Liver (tissue), 8 donors: ENCODE measurements at regions not wholly inside any gene's neighbourhood (a gene's known extent, or its start where the extent isn't known, plus 50 kb on each side); places are given as distances from the start of the nearest gene placed in this dataset.

Source experiments
- DNase-seq: peaks from one replicate; pipeline ENCODE4 v3.0.0-alpha.2; 2017; ENCODE audit warnings: low spot score
- H3K27ac ChIP-seq, 2 donors: one replicate each; pipeline ENCODE4 v1.7.0; 2013; ENCODE audit warnings: inconsistent platforms in 2 of 2, low read length in 2 of 2, control low read depth in 1 of 2, low read depth in 1 of 2, mild to moderate bottlenecking in 1 of 2
- H3K27me3 ChIP-seq, 4 donors: one replicate each; pipeline versions ENCODE4 v1.6.1 to v1.7.0; 2013; ENCODE audit warnings: low read length in 3 of 4, inconsistent platforms in 1 of 4, mild to moderate bottlenecking in 1 of 4, moderate library complexity in 1 of 4; ENCODE audit not compliant: control insufficient read depth in 4 of 4, insufficient read depth in 4 of 4
- H3K36me3 ChIP-seq, 4 donors: one replicate each; pipeline versions ENCODE4 v1.6.1 to v1.7.0; 2013; ENCODE audit warnings: low read length in 3 of 4, mild to moderate bottlenecking in 3 of 4, low read depth in 1 of 4, moderate library complexity in 1 of 4; ENCODE audit not compliant: control insufficient read depth in 4 of 4, insufficient read depth in 3 of 4
- H3K4me1 ChIP-seq, 4 donors: one replicate each; pipeline versions ENCODE4 v1.6.1 to v1.7.0; 2013; ENCODE audit warnings: low read length in 3 of 4, mild to moderate bottlenecking in 3 of 4, moderate library complexity in 1 of 4; ENCODE audit not compliant: control insufficient read depth in 4 of 4, insufficient read depth in 4 of 4
- H3K4me3 ChIP-seq, 3 donors: one replicate each; pipeline versions ENCODE4 v1.6.1 to v1.7.0; 2013; ENCODE audit warnings: low read length in 3 of 3, control low read depth in 1 of 3, low read depth in 1 of 3, mild to moderate bottlenecking in 1 of 3
- H3K9ac ChIP-seq, 2 donors: one replicate each; pipeline ENCODE4 v1.7.0; 2013; ENCODE audit warnings: low read length in 2 of 2, mild to moderate bottlenecking in 2 of 2, moderate library complexity in 2 of 2, control low read depth in 1 of 2, low read depth in 1 of 2
- H3K9me3 ChIP-seq, 4 donors: one replicate each; pipeline versions ENCODE4 v1.6.1 to v1.7.0; 2013; ENCODE audit warnings: low read length in 3 of 4; ENCODE audit not compliant: control insufficient read depth in 4 of 4
- CTCF ChIP-seq: fragments of 150-350 bp; IDR thresholded peaks from 2 replicates; pipeline ENCODE4 v1.5.1; 2017; ENCODE audit warnings: improper control_type of control experiment, low read depth, low read length; ENCODE audit not compliant: missing input control
- FOXA1 ChIP-seq: IDR thresholded peaks from 2 replicates; pipeline ENCODE4 v1.6.1; 2016; ENCODE audit warnings: antibody characterized with exemption
- FOXA2 ChIP-seq: IDR thresholded peaks from 2 replicates; pipeline ENCODE4 v1.6.1; 2016; ENCODE audit warnings: antibody characterized with exemption
- GABPA ChIP-seq, 2 donors: IDR thresholded peaks in 1 of 2; conservative IDR thresholded peaks in 1 of 2; 2 replicates each; pipeline ENCODE4 v1.6.1; 2016; ENCODE audit warnings: antibody characterized with exemption in 2 of 2, mild to moderate bottlenecking in 1 of 2, moderate library complexity in 1 of 2
- HNF4A ChIP-seq, 2 donors: conservative IDR thresholded peaks; 2 replicates each; pipeline ENCODE4 v1.6.1; 2016; ENCODE audit warnings: antibody characterized with exemption in 2 of 2, mild to moderate bottlenecking in 2 of 2
- HNF4G ChIP-seq: IDR thresholded peaks from 2 replicates; pipeline ENCODE4 v1.6.1; 2016; ENCODE audit warnings: antibody characterized with exemption
- JUND ChIP-seq, 2 donors: IDR thresholded peaks; 2 replicates each; pipeline ENCODE4 v1.6.1; 2016; ENCODE audit warnings: antibody characterized with exemption in 2 of 2
- MAX ChIP-seq: IDR thresholded peaks from 2 replicates; pipeline ENCODE4 v1.6.1; 2016; ENCODE audit warnings: antibody characterized with exemption
- NR2F2 ChIP-seq: IDR thresholded peaks from 2 replicates; pipeline ENCODE4 v1.6.1; 2016; ENCODE audit warnings: antibody characterized with exemption
- RAD21 ChIP-seq, 2 donors: IDR thresholded peaks; 2 replicates each; pipeline ENCODE4 v1.6.1; 2016; ENCODE audit warnings: antibody characterized with exemption in 2 of 2, mild to moderate bottlenecking in 2 of 2
- RXRA ChIP-seq, 2 donors: IDR thresholded peaks; 2 replicates each; pipeline ENCODE4 v1.6.1; 2017 to 2018; ENCODE audit warnings: antibody characterized with exemption in 2 of 2, mild to moderate bottlenecking in 1 of 2
- SP1 ChIP-seq: IDR thresholded peaks from 2 replicates; pipeline ENCODE4 v1.6.1; 2018; ENCODE audit warnings: antibody characterized with exemption, mild to moderate bottlenecking
- TAF1 ChIP-seq: conservative IDR thresholded peaks from 2 replicates; pipeline ENCODE4 v1.6.1; 2016; ENCODE audit warnings: antibody characterized with exemption, mild to moderate bottlenecking
- YY1 ChIP-seq: IDR thresholded peaks from 2 replicates; pipeline ENCODE4 v1.6.1; 2016; ENCODE audit warnings: antibody characterized with exemption, mild to moderate bottlenecking
- ZBTB33 ChIP-seq: IDR thresholded peaks from 2 replicates; pipeline ENCODE4 v1.6.1; 2016; ENCODE audit warnings: antibody characterized with exemption
- WGBS: extraction: QIAGEN DNeasy Blood & Tissue Kit; methylation state at CpG from one replicate; pipeline ENCODE4 v1.1.7; 2013; 5-methylcytosine and 5-hydroxymethylcytosine counted together
- TF ChIP-seq, protein P1 (sequence below): IDR thresholded peaks from 2 replicates; pipeline ENCODE4 v1.6.1; 2016; ENCODE audit warnings: antibody characterized with exemption
- TF ChIP-seq, protein P2 (sequence below): IDR thresholded peaks from 2 replicates; pipeline ENCODE4 v1.6.1; 2016; ENCODE audit warnings: antibody characterized with exemption, mild to moderate bottlenecking
- donor health status: healthy.
- donor health status: healthy.
- donor health status: healthy.
- donor health status: healthy.
- donor health status: healthy.

DNA sequence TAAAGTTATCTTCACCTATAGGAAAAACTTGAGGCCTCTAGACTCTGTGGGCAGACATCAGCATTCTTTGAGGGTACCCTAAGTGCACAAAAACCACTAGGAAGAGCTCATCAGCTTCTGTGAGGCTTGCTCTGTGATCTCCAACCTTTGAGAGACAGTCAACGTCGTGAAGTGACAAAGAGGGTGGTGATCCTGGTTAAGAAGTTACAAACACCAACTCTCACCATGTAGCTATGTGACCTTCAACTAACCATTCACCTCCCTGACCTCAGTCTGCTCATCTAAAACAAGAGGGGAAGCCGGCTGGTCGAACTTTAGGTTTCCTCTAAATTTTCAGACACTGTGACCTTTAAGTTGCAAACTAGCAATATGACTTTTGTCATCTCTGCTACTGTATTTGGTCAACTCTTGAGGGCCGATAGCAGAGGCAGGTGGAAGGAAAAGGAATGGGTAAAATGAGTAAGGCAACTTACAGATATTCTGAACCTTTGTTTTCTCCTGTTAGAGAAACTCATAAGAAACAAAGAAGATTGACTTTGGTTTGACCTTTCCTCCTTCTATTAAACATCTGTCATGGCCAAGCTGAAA is 103.2 kb upstream of the PARP11 start:
- H3K9me3 ChIP-seq, result no peaks in the 10 kb centered on the region
- no peak for DNase-seq
- TF ChIP-seq, protein P1, sequence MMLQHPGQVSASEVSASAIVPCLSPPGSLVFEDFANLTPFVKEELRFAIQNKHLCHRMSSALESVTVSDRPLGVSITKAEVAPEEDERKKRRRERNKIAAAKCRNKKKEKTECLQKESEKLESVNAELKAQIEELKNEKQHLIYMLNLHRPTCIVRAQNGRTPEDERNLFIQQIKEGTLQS, result no peak
- TF ChIP-seq YY1 (no peak), TAF1 (no peak), ZBTB33 (no peak), JUND (IDR thresholded peaks at IDR 0.05) (no peak)
- TF ChIP-seq, protein P2, sequence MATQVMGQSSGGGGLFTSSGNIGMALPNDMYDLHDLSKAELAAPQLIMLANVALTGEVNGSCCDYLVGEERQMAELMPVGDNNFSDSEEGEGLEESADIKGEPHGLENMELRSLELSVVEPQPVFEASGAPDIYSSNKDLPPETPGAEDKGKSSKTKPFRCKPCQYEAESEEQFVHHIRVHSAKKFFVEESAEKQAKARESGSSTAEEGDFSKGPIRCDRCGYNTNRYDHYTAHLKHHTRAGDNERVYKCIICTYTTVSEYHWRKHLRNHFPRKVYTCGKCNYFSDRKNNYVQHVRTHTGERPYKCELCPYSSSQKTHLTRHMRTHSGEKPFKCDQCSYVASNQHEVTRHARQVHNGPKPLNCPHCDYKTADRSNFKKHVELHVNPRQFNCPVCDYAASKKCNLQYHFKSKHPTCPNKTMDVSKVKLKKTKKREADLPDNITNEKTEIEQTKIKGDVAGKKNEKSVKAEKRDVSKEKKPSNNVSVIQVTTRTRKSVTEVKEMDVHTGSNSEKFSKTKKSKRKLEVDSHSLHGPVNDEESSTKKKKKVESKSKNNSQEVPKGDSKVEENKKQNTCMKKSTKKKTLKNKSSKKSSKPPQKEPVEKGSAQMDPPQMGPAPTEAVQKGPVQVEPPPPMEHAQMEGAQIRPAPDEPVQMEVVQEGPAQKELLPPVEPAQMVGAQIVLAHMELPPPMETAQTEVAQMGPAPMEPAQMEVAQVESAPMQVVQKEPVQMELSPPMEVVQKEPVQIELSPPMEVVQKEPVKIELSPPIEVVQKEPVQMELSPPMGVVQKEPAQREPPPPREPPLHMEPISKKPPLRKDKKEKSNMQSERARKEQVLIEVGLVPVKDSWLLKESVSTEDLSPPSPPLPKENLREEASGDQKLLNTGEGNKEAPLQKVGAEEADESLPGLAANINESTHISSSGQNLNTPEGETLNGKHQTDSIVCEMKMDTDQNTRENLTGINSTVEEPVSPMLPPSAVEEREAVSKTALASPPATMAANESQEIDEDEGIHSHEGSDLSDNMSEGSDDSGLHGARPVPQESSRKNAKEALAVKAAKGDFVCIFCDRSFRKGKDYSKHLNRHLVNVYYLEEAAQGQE, result no peak
- 79% methylated on average over 5 of the region's 5 CpGs for WGBS
- H3K9ac ChIP-seq, result no peak overlapping the region
- H3K4me3 ChIP-seq, result no peak overlapping the region
- H3K27ac ChIP-seq, result no peak overlapping the region
- no peaks in the 10 kb centered on the region for H3K4me1 ChIP-seq
- H3K27me3 ChIP-seq, result no peaks in the 10 kb centered on the region
- no peaks in the 10 kb centered on the region for H3K36me3 ChIP-seq

GRCh38 chr12:3975652-3976051 is 102.5 kb upstream of the PARP11 start:
- DNase-seq, result no peak
- WGBS, result 30% methylated on average over 3 of the region's 3 CpGs

GRCh38 chr12:3974883-3975282 is 101.7 kb upstream of the PARP11 start:
- H3K9me3 ChIP-seq, result no peaks in the 10 kb centered on the region
- no peaks in the 10 kb centered on the region for H3K4me1 ChIP-seq
- 94% methylated on average over 8 of the region's 8 CpGs for WGBS
- H3K4me3 ChIP-seq, result no peak overlapping the region
- H3K36me3 ChIP-seq, result no peaks in the 10 kb centered on the region
- no peak for DNase-seq
- no peak overlapping the region for H3K27ac ChIP-seq
- no peaks in the 10 kb centered on the region for H3K27me3 ChIP-seq
- H3K9ac ChIP-seq, result no peak overlapping the region
- no peak for TF ChIP-seq MAX
- TF ChIP-seq RAD21 (IDR thresholded peaks at IDR 0.05), result no peak
- TF ChIP-seq GABPA (IDR thresholded peaks at IDR 0.05 in 1 of 2, conservative IDR thresholded peaks at IDR 0.05 in 1 of 2), result no peak
- TF ChIP-seq FOXA1, result no peak
- TF ChIP-seq SP1, result no peak
- TF ChIP-seq JUND (IDR thresholded peaks at IDR 0.05), result no peak
- TF ChIP-seq TAF1, result no peak
- TF ChIP-seq FOXA2, result no peak
- TF ChIP-seq NR2F2, result no peak
- no peak for TF ChIP-seq CTCF
- TF ChIP-seq, protein P1, result no peak
- no peak for TF ChIP-seq HNF4G
- TF ChIP-seq HNF4A (conservative IDR thresholded peaks at IDR 0.05), result no peak
- no peak for TF ChIP-seq YY1

More at GRCh38 chr12:3975652-3976051, 102.5 kb upstream of the PARP11 start:
- no peaks in the 10 kb centered on the region for H3K27me3 ChIP-seq
- no peaks in the 10 kb centered on the region for H3K4me1 ChIP-seq
- H3K9me3 ChIP-seq, result no peaks in the 10 kb centered on the region
- no peak overlapping the region for H3K9ac ChIP-seq
- H3K4me3 ChIP-seq, result no peak overlapping the region
- H3K36me3 ChIP-seq, result no peaks in the 10 kb centered on the region
- TF ChIP-seq FOXA1 (no peak), HNF4G (no peak), RXRA (IDR thresholded peaks at IDR 0.05) (peak; percentile 24 to 27)
- H3K27ac ChIP-seq, result no peak overlapping the region
